Hematopoietic multipotent progenitor cell (in vitro differentiated cells): ENCODE measurements at regions not wholly inside any gene's neighbourhood (a gene's known extent, or its start where the extent isn't known, plus 50 kb on each side); places are given as distances from the start of the nearest gene placed in this dataset.
A peak's percentile ranks its signal among the peaks of the same experiment; 100 is the strongest.
"Not testable (repeated sequence)": the region's sequence is repeated elsewhere in the genome, so short reads cannot be mapped to it uniquely, and the experiment has no call there.

Source experiments
- DNase-seq, 3 donors: peaks; one replicate each; pipeline ENCODE4 v3.0.0-alpha.2; 2011 to 2015; ENCODE audit warnings: low read depth in 2 of 3, low spot score in 2 of 3

- DNase-seq, result no peak
These were observed 51.5 kb upstream of the DDR1 start for GRCh38 chr6:30832864-30833263.

GRCh38 chr6:30830438-30830837, 53.9 kb upstream of the DDR1 start:
- peak in 2 of 3 donors; percentile 47 to 75 for DNase-seq

- DNase-seq, result no peak
These were observed 54.6 kb upstream of the DDR1 start for GRCh38 chr6:30829639-30830255.

- no peak for DNase-seq
These were observed 55.3 kb upstream of the DDR1 start for GRCh38 chr6:30829033-30829432.

GRCh38 chr6:30828027-30828962, 56.0 kb upstream of the DDR1 start:
- peak; percentile 44 to 90 (median 79) for DNase-seq

- DNase-seq, result no peak
These were observed 57.4 kb upstream of the DDR1 start for GRCh38 chr6:30826961-30827342.

- DNase-seq, result no peak
These were observed 59.6 kb upstream of the DDR1 start for GRCh38 chr6:30824698-30825097.

- DNase-seq, result no peak
These were observed 60.8 kb upstream of the DDR1 start for GRCh38 chr6:30823534-30823865.

GRCh38 chr6:30821862-30822784, 62.2 kb upstream of the DDR1 start:
- peak in 2 of 3 donors; percentile 44 to 70 for DNase-seq

GRCh38 chr6:30820193-30820592, 64.1 kb upstream of the DDR1 start:
- DNase-seq, result no peak

- DNase-seq, result no peak
These were observed 64.9 kb upstream of the DDR1 start for GRCh38 chr6:30819297-30819917.

GRCh38 chr6:30818391-30818841, 65.9 kb upstream of the DDR1 start:
- DNase-seq, result no peak

GRCh38 chr6:30816791-30817739, 67.3 kb upstream of the DDR1 start:
- no peak for DNase-seq

- DNase-seq, result not testable (repeated sequence)
These were observed 68.0 kb upstream of the DDR1 start for GRCh38 chr6:30816296-30816695.

- not testable (repeated sequence) for DNase-seq
These were observed 69.1 kb upstream of the DDR1 start for GRCh38 chr6:30815041-30815742.

GRCh38 chr6:30814146-30815040, 69.9 kb upstream of the DDR1 start:
- DNase-seq, result peak in 2 of 3 donors; percentile 45 to 64

- DNase-seq, result no peak
These were observed 69.3 kb upstream of the IER3 start for GRCh38 chr6:30813631-30814145.
